ENCODE measurements at regions not wholly inside any gene's neighbourhood (a gene's known extent, or its start where the extent isn't known, plus 50 kb on each side); places are given as distances from the start of the nearest gene placed in this dataset.
"Not testable (repeated sequence)": the region's sequence is repeated elsewhere in the genome, so short reads cannot be mapped to it uniquely, and the experiment has no call there.

GRCh38 chr2:59851836-59852475 lies 701.5 kb downstream of the BCL11A start:
- DNase-seq = no peak

GRCh38 chr2:59850554-59850953 lies 702.9 kb downstream of the BCL11A start:
- DNase-seq = no peak

- no peak for DNase-seq
These were observed 719.5 kb downstream of the BCL11A start for GRCh38 chr2:59833941-59834340.

- DNase-seq = no peak
These were observed 722.9 kb downstream of the BCL11A start for GRCh38 chr2:59830601-59831000.

- no peak for DNase-seq
These were observed 725.8 kb downstream of the BCL11A start for GRCh38 chr2:59827677-59828076.

GRCh38 chr2:59826177-59826576 lies 727.3 kb downstream of the BCL11A start:
- DNase-seq = no peak

GRCh38 chr2:59824314-59824713 lies 729.1 kb downstream of the BCL11A start:
- DNase-seq = no peak

- DNase-seq = no peak
These were observed 737.4 kb downstream of the BCL11A start for GRCh38 chr2:59816075-59816474.

GRCh38 chr2:59810283-59810682 lies 743.2 kb downstream of the BCL11A start:
- DNase-seq = not testable (repeated sequence)

- no peak for DNase-seq
These were observed 747.0 kb downstream of the BCL11A start for GRCh38 chr2:59806486-59806885.

- DNase-seq = no peak
These were observed 748.7 kb downstream of the BCL11A start for GRCh38 chr2:59804732-59805131.

- no peak for DNase-seq
These were observed 749.9 kb downstream of the BCL11A start for GRCh38 chr2:59803586-59803985.

- DNase-seq = no peak
These were observed 754.7 kb downstream of the BCL11A start for GRCh38 chr2:59798687-59799232.

GRCh38 chr2:59791004-59791618 lies 762.3 kb downstream of the BCL11A start:
- no peak for DNase-seq

- no peak for DNase-seq
These were observed 763.1 kb downstream of the BCL11A start for GRCh38 chr2:59790186-59791003.

GRCh38 chr2:59789523-59789922 lies 763.9 kb downstream of the BCL11A start:
- no peak for DNase-seq

GRCh38 chr2:59787095-59787494 lies 766.4 kb downstream of the BCL11A start:
- no peak for DNase-seq

GRCh38 chr2:59786684-59787083 lies 766.8 kb downstream of the BCL11A start:
- DNase-seq = no peak

- DNase-seq = no peak
These were observed 773.9 kb downstream of the BCL11A start for GRCh38 chr2:59779571-59779970.

GRCh38 chr2:59777120-59777519 lies 776.3 kb downstream of the BCL11A start:
- no peak for DNase-seq

- no peak for DNase-seq
These were observed 776.8 kb downstream of the BCL11A start for GRCh38 chr2:59776726-59777008.

- DNase-seq = no peak
These were observed 778.5 kb downstream of the BCL11A start for GRCh38 chr2:59774821-59775433.

GRCh38 chr2:59770651-59771050 lies 782.8 kb downstream of the BCL11A start:
- DNase-seq = no peak

- no peak for DNase-seq
These were observed 791.5 kb downstream of the BCL11A start for GRCh38 chr2:59761966-59762365.
